Activated T-cell treated with anti-CD3 and anti-CD28 coated beads for 4 hours (primary cell): ENCODE measurements at regions not wholly inside any gene's neighbourhood (a gene's known extent, or its start where the extent isn't known, plus 50 kb on each side); places are given as distances from the start of the nearest gene placed in this dataset.

Experiments
- DNase-seq: peaks from one replicate; pipeline ENCODE4 v3.0.0-alpha.2; 2020

- DNase-seq: no peak
Measured at GRCh38 chr15:77557564-77557963, 75.1 kb downstream of the LINGO1 start.

GRCh38 chr15:77557144-77557543, 75.6 kb downstream of the LINGO1 start:
- DNase-seq: no peak

GRCh38 chr15:77556622-77557021, 76.1 kb downstream of the LINGO1 start:
- no peak for DNase-seq

GRCh38 chr15:77555232-77555631, 77.5 kb downstream of the LINGO1 start:
- DNase-seq: no peak

- no peak for DNase-seq
Measured at GRCh38 chr15:77554306-77555080, 78.2 kb downstream of the LINGO1 start.

GRCh38 chr15:77553695-77554094, 79.0 kb downstream of the LINGO1 start:
- no peak for DNase-seq

GRCh38 chr15:77553257-77553656, 79.5 kb downstream of the LINGO1 start:
- no peak for DNase-seq

- no peak for DNase-seq
Measured at GRCh38 chr15:77552066-77552465, 80.6 kb downstream of the LINGO1 start.

- no peak for DNase-seq
Measured at GRCh38 chr15:77550301-77551251, 82.1 kb downstream of the LINGO1 start.

GRCh38 chr15:77549576-77550288, 83.0 kb downstream of the LINGO1 start:
- no peak for DNase-seq

- no peak for DNase-seq
Measured at GRCh38 chr15:77548589-77549557, 83.8 kb downstream of the LINGO1 start.

GRCh38 chr15:77547801-77548588, 84.7 kb downstream of the LINGO1 start:
- DNase-seq: no peak

GRCh38 chr15:77546870-77547269, 85.8 kb downstream of the LINGO1 start:
- no peak for DNase-seq

- no peak for DNase-seq
Measured at GRCh38 chr15:77546050-77546501, 86.6 kb downstream of the LINGO1 start.

GRCh38 chr15:77545058-77545457, 87.7 kb downstream of the LINGO1 start:
- no peak for DNase-seq

GRCh38 chr15:77544162-77544561, 88.5 kb downstream of the LINGO1 start:
- DNase-seq: no peak

- peak; percentile 61 for DNase-seq
Measured at GRCh38 chr15:77543159-77543882, 89.4 kb downstream of the LINGO1 start.

- DNase-seq: no peak
Measured at GRCh38 chr15:77542491-77543001, 90.2 kb downstream of the LINGO1 start.

- no peak for DNase-seq
Measured at GRCh38 chr15:77541421-77542181, 91.1 kb downstream of the LINGO1 start.
